ENCODE measurements at regions not wholly inside any gene's neighbourhood (a gene's known extent, or its start where the extent isn't known, plus 50 kb on each side); places are given as distances from the start of the nearest gene placed in this dataset.

DNA sequence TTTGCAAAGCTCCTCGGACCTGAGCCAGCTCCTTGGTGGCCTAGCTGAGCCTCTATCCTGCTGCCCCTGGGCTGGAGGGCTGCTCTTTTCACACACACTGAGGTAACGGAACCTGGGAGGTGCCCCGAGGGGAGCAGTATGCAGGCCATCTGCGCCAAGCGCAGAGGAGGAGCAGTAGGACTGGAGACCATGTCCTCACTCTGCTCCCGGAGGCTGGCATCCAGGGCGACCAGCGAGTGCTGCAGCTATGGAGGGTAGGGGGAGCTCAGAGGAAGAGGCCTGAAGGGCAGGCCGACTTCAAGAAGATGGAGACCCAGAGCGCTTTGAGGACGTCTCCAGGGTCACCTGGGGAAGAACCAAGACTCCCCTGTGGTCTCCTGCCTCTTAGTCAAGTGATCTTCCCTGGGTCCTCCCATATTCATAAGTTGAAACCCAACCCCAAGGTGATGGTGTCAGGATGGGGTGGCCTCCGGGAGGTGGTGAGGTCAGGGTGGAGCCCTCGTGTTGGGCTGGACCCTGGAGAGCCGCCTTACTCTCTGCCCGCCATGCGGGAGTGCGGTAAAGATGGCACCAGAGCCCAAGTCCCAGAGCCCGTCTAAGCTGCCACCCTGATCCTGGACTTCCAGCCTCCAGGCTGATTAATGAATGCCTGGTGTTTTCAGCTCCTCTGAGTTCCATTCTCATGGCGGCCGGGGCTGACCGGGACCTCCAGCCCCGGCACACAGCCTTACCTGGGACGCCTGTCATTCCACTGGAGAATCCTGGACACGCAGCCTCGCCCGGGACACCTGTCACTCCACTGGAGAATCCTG is 160.7 kb downstream of the NDUFA10 start:
- no peak for DNase-seq

DNA sequence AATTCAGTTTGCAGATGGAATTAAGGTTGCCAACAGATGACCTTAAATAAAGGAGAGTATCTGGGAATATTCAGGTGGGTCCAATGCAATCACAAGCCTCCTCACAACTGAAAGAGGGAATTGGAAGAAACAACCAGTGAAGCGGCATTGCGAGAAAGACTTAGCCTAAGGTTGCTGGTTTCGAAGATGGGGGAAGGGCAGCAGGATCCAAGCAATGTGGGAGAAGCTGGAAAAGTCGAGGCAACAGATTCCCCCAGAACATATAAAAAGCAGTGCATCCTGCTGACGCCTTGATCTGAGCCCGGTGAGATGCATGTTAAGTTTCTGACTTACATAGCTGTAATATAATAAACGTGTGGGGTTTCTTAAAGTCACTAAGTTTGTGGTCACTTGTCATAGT is 162.5 kb downstream of the NDUFA10 start:
- no peak for DNase-seq

DNA sequence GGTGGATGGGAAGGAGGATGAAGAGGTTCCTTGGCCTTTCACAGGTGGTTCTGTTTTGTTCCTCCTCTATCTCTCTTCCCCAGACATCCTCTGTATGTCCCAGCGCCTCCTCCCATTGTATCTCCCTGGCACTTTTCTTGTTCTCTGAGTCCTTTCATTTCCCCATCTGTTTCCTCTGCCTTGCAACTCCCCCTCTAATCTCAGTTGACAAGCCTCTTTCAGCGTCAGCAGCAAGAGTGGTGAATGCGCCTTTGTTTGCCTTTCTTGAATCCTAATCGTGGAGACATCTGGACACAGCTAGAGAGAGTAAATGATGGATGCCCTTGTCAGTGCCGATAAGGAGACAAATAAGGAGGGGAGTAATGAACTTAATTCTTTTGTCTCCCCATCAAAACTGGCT is 167.0 kb downstream of the NDUFA10 start:
- no peak for DNase-seq

DNA sequence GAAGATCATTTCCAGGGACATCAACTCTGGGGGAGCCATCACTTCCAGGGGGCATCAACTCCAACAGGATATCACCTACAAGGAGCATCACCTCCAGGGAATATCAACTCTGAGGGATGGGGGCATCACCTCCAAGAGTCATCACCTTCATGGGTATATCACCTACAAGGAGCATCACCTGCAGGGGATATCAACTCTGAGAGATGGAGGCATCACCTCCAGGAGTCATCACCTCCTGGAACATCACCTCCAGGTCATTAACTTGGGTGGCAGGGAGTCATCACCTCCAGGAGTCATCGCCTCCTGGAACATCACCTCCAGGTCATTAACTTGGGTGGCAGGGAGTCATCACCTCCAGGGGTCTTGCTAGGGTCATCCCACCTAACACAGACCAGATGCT is 167.6 kb downstream of the NDUFA10 start:
- no peak for DNase-seq

DNA sequence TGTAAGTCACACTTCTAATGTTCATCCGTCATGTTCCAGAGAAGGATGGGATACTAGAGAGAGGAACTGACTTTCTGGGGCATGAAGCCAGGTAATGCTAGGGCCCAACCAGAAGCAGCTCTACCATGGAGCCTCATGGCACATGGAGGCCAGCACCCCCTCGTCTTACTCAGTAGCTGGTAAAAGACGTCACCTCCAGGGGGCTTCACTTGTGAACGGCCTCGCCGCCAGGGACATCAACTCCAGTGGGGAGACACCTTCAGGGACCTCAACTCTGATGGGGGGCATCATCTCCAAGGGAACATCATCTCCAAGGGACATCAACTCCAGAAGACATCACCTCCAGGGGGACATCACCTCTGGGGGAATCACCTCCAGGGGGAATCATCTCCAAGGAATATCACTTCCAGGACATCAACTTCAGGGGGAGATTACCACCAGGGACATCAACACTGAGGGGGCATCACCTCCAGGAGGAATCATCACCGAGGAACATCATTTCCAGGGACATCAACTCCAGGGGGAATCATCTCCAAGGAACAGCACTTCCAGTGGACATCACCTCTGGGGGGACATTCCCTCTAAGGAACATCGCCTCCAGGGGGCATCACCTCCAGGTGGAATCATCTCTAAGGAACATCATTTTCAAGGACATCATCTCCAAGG is 168.4 kb downstream of the NDUFA10 start:
- no peak for DNase-seq

DNA sequence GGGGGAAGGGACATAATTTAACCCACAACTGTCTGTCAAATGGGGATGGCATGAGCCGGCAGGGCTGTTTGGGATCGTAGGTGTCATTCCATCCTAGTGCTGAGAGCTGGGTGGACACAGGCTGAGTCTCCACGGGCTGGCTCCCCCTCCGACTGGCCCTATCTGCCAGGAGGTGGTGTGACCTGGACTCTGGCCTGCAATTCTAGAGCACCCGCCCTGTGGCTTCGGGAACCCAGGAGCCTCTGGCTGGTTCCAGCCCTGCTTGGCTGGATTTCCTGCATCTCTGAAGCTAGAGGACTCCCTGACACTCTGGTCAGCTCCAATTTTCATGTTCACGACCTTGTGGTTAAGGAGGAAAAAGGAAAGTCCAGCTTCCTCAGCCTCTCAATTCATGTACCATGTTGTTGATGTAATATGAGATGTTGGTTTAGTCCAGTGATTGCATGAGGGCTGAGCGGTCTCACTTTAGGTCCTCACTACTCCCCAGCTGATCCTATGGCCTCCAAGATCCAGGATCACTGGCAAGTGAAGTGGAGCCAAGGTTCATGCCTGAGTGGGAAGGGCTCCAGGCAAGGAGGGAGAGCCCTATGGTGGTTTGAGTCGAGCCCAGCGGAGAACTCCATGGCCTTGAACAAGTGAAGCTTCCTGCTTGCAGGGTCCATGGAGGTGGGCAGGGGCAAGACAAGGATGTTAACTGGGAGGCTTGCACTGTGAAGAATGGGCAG is 169.1 kb downstream of the NDUFA10 start:
- no peak for DNase-seq

DNA sequence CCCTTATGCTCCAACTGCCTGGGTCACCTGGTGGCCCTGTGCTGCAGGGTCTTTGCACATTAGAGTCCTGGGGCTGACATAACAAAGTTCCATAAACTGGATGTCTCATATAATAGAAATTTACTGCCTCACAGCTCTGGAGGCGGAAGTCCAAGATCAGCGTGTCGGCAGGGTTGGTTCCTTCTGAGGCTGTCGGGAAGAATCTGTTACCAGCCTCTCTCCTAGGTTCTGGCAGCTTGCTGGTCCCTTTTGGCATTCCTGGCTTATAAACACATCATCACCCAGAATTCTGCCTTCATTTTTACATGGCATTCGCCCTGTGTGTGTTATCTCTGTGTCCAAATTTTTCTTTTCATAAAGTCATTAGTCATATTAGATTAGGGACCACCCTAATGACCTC is 170.5 kb downstream of the NDUFA10 start:
- no peak for DNase-seq

DNA sequence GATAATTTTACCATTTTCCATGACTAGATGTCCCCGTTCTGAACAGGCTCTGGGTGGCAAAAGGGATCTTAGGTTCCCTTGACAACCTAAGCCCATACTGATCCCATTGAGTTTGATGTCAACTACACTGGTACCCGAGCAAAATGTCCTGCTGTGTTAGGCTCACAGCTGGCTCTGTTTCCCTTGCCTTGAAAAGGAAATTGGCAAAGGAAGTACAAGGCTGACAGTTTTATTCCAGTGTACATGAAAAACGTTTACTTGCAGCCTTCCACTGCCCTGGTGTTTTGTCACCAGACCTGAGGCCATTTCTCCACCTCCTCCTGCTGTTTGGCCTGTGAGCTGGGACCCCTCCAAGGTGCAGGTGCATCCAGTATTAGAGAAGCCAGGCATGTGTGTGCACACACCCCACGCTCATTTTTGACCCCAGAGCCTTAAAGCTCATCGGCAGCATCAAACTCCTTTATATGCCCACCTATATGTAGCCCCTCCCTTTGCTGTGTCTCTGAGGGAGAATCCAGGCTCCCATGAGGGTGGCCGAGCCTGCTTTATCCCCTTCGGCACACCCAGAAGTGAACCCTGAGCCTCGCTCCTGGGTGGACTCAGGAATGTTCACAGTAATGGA is 171.3 kb downstream of the NDUFA10 start:
- no peak for DNase-seq

DNA sequence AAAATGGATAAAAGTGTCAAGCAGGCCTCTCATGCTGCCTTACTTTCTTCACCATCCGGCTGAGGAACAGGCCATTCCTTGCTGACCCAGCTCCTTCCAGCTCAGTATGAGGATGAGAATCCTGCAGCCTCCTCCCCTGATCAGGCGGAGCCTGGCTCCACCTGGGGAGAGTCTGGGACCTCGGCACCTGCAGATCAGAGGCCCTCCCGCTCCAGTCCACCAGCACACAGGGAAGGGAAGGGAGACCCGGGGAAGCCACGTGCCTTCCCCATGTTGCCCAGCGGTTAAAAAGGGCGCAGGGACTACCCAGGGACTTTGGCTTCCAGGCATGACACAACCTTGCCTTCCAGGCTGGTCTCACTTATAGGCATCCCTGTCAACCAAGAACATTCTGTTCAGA is 172.0 kb downstream of the NDUFA10 start:
- no peak for DNase-seq

DNA sequence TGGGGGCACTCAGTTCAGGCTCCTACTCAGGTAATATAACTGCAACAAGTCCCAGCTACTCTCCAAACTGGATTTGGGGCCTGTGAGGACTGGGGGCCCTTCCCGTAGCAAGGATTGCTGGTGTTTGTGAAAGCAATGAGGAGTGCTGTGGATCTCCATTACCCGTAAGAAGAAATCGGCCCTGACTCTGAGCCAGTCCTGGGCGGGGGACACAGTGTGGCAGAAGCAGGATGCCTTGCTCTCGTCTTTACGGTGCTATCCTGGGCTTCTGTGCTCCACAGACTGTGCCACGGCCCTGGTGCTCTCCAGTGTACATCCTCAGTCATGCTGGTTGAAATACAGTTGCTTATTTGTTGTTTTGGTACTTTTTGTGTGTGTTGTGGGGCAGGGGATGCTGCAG is 172.9 kb downstream of the NDUFA10 start:
- DNase-seq: no peak

DNA sequence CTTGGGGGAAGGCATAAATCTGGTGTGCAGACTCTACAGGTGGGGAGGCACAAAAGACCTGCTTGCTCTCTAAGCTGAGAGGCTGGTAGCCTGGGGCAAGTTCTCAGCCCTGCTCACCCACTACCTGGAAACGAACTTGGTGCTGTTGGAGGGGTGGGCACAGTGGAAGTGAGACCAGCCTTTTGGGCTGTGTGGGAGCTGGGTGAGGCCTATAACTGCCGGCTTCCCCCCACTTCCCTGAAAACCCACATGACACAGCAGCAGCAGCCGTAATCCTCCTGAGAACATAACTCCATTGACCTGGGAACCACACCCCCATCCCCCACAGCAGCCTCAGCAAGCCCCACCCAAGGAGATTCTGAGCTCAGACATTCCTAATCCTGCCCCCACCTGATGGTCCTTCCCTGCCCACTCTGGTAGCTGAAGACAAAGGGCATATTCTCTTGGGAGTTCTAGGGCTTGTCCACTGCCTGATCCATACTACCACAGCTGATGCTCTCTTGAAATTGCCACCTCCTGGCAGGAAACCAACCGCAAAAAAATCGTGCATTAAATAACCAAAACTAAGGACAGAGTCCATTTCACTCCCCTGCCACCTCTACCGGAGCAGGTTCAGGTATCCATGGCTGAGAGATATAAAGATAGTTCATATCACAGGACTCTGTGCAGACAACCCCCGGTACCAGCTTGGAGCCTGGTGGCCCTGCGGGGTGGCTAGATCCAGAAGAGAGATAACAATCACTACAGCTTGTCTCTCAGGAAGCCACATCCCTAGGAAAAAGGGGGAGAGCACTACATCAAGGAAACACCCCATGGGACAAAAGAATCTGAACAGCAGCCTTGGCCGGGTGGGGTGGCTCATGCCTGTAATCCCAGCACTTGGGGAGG is 178.1 kb downstream of the NDUFA10 start:
- no peak for DNase-seq

DNA sequence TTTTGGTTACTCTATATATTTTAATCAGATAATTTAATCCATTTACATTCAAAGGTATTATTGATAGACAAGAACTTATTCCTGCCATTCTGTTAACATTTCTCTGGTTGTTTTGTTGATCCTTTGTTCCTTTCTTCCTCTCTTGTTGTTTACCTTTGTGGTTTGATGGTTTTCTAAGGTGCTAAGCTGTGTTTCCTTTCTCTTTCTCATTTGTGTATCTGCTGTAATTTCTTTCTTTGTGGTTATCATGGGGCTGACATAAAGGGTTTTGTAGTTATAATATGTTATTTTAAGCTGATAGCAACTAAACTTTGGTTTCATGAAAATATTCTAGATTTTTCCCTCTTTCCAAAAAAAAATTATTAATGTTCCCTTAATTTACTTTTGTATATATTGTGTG is 179.2 kb downstream of the NDUFA10 start:
- no peak for DNase-seq

DNA sequence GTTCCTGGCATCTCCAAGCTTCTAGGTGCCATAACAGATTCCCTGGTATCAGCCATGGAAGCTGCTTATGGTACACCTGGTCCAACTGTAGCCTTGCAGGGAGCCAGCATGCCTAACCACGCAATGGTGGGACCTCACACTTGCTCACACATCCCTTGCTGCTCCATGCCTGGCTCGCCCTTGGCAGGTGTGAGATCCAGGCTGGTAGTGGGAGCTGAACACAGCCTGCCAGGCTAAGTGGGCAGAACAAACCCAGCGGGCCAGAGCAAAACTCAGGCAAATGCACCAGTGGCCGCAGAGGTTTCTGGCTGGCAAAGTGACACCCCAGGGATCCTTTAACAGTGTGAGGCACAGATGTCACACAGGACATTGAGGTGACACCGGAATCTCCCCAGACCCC is 185.8 kb downstream of the NDUFA10 start:
- no peak for DNase-seq

DNA sequence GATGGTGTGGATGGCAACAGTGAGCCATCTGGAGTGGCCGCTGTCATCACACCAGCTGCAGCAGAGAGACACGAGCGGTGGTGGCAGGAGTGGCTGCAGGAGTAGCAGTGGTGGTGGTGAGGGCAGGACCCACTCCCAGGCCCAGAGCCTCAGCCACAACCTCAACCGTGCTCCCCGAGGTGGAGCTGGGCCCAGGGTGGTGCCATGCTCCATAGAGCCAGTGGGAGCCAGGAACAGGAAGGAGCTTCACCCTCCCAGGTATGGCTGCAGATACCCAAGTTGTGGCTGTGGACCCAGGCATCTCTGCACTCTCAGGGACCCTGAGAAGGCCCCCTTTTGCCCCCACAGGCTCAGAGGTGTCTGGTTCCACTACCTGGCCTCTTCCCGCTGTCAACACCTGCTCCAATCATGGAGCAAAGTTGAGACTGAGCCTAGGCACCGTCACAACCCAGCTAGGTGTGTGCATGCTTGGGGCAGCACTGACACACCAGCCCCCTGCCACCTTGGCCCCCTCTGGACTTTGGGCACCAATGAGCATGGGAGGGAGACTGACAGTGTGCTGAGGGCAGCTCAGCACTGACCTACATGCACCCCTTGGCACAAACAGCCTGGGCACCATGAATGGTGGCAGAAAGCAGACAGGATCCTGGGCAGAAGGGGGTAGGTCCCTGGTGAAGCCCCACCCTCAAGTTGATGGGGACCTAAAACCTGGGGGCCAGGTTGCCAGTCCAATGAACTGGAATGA is 188.9 kb downstream of the NDUFA10 start:
- no peak for DNase-seq

DNA sequence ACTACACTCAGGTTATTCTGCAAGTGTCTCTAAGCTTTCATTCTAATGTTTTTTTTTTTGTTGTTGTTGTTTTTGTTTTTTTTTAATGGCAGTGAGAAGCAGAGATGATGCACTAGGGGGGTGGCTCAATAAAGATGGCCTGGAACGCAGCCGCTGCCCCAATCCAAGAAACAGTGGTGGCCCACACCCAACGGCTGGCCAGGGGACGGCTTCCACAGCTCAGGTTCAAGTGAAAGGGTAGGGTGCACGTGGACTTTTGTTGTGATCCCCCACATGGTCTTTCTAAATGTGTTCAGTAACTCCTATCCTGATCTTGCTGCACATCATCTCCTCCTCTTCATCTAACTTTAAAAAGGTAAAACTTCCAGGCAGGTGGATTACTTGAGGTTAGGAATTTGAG is 190.1 kb downstream of the NDUFA10 start:
- no peak for DNase-seq

DNA sequence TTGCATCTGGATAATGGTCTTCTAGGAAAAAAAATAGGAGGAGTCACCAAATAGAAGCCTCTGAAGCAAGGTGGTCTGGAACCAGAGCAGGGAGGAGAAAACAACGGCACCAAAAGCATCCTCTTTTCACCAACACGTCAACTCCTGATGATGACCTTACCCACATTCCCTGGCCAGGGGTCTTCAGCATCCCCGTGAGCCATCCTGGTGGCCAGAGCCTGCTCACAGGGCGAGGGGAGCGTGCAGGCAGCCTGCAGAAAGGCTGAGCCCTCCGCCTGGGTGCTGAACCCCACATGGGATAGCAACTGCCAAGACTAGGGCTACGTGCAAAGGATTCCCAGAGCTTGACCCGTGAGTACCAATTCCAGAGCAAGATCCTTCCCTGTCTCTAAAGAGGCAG is 191.0 kb downstream of the NDUFA10 start:
- no peak for DNase-seq

DNA sequence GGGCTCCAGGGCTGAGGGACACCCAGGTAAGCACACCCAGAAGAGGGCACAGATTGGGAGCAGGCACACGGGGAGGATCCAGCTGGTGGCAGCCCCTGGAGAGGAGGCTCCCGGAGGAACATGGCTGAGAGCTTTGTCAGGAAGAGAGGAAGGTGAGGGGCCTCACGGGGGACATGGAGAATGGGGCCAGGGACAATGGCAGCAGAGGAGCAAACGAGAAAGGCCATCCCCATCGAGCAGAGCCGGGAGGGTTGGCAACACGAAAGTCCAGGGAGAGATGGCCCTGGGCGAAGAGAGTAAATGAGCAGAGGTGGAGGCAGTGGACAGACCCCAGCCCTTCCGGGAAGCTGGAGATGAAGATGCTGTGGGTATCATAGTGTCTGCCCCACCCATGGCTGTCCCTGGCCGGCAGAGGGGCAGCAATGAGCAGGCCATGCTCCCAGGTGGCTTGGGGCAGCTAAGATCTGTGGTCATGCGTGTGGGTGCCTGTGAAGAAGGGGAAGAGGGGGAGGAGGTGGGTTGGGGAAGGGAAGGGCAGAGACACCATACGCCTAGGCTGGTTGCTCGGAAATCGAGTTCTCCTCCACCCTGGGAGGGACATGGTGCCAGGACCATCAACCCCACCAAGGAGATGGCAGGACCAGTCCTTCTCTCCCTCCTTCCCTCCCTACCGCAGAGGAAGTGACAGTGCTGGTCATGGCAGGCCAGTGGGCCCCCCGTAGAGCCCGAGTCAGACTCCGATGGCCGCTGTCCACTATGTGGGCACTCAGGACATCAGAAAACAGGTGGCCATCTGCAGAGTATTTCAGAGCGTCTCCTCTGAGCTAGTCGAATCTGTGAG is 191.7 kb downstream of the NDUFA10 start:
- DNase-seq: no peak

DNA sequence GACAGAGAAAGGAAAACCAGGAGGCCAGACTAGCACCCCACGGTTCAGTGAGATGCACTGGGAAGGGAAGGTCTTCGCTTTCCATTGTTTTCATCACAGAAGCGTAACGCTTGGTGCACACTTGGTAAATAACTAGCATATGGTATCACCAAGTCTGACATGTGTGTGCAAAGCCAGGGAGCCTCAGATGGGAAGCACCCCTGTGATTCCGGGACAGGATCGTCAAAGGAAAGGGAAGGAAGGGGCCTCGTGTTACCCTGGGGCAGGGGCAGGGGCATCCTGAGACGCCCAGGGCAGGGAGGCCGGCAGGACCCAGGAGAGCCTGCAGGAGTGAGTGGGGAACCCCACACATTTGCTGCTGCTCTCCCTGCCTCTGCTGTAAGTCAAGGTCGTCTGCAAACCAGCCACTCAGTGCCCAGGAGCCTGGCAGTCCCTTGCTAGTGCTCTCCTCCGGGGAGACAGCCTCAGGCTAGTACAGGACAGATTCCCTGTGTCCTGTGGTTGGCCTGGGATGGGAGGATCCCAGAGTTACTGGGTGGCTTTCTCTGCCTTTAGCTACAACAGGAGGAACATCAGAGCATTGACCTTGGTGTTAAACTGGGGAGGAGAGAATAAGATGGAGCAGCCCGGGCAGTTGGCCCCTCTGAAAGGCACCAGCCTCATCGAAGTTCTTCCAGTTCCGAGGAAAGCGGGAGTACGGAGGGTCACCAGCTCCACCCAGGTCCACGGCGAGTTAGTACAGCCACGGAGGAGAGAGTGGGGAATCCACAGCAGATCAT is 192.5 kb downstream of the NDUFA10 start:
- no peak for DNase-seq

DNA sequence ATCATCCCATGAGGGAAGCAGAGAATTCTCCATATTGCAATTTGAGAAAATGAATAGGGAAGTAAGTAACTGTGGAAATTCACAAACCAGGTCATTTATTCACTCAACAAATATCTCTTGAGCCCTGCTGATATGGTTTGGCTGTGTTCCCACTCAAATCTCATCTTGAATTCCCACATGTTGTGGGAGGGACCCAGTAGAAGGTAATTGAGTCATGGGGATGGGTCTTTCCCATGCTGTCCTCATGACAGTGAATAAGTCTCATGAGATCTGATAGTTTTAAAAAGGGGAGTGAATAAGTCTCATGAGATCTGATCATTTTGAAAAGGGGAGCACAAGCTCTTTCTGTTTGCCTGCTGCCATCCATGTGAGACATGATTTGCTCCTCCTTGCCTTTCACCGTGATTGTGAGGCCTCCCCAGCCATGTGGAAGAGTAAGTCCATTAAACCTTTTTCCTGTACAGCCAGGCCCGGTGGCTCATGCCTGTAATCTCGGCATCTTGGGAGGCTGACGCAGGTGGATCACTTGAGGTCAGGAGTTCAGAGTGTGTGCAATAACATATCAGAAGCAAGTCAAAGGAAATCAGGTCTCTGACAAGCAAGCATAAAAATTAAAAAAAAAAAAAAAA is 193.2 kb downstream of the NDUFA10 start:
- DNase-seq: no peak
